T-helper 1 cell treated with Interleukin-12 subunit alpha and Interleukin-12 subunit beta and Interleukin-4 antibody, amounts not matched to agents 30 μg/mL and 1 μg/mL, for 36 hours (primary cell): ENCODE measurements at regions not wholly inside any gene's neighbourhood (a gene's known extent, or its start where the extent isn't known, plus 50 kb on each side); places are given as distances from the start of the nearest gene placed in this dataset.

Experiments used
- H3K27ac Mint-ChIP-seq: one replicate; pipeline ENCODE4 v1.8.0; 2021; ENCODE audit warnings: mild to moderate bottlenecking, mixed read lengths
- H3K27me3 Mint-ChIP-seq: one replicate; pipeline ENCODE4 v1.8.0; 2021; ENCODE audit warnings: low read depth, mixed read lengths
- H3K36me3 Mint-ChIP-seq: one replicate; pipeline ENCODE4 v1.8.0; 2021; ENCODE audit warnings: low read depth, mixed read lengths
- H3K4me1 Mint-ChIP-seq: one replicate; pipeline ENCODE4 v1.8.0; 2021; ENCODE audit warnings: low read depth, mixed read lengths
- H3K4me3 Mint-ChIP-seq: one replicate; pipeline ENCODE4 v1.8.0; 2021; ENCODE audit warnings: mild to moderate bottlenecking, moderate library complexity, mixed read lengths
- H3K9me3 Mint-ChIP-seq: one replicate; pipeline ENCODE4 v1.8.0; 2021; ENCODE audit warnings: mixed read lengths

DNA sequence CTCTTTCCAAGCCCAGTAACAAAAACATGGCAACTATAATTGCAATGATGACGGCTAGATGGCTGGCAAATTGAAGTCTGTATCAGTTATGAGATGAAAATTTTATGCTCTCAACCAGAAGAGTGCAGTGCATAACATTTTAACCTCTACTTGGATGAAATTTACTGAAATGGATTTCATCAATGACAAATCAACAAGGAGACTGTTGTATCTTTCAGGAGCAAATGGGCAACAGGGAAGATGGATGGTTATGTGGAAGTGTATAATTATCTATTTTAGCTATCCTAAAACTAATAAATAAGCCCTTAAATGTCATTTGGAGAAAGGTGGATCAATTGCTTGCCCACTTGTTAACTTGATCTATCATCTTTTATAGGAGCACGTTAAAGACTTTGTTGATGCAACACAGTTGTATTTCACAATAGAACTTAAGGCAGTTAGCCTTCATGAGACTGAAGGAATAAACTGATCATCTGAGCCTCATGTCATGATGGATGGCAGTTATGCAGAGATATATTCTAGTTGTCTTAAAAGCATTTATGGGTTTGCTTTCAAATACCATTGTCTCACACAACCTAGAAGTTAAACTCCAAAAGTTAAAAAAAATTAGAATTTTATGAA lies 315.1 kb upstream of the TBC1D5 start:
- no peaks in the 10 kb centered on the region for H3K36me3 Mint-ChIP-seq
- peaks cover 3% of the 10 kb centered on the region for H3K27me3 Mint-ChIP-seq
- no peak overlapping the region for H3K27ac Mint-ChIP-seq
- no peak overlapping the region for H3K4me3 Mint-ChIP-seq
- peaks cover 6% of the 10 kb centered on the region for H3K9me3 Mint-ChIP-seq
- H3K4me1 Mint-ChIP-seq, result no peaks in the 10 kb centered on the region

DNA sequence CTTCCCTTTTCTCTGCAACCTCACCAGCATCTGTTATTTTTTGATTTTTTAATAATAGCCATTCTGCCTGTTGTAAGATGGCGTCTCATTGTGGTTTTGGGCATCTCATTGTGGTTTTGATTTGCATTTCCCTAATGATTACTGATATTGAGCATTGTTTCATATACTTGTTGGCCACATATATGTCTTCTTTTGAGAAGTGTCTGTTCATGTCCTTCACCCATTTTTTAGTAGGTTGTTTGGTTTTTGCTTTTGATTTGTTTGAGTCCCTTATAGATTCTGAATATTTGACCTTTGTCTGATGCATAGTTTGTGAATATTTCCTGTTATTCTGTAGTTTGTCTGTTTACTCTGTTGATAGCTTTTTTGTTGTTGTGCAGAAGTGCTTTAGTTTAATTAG lies 312.2 kb upstream of the TBC1D5 start:
- Mint-ChIP-seq H3K4me1 (no peaks in the 10 kb centered on the region), H3K4me3 (no peak overlapping the region)

DNA sequence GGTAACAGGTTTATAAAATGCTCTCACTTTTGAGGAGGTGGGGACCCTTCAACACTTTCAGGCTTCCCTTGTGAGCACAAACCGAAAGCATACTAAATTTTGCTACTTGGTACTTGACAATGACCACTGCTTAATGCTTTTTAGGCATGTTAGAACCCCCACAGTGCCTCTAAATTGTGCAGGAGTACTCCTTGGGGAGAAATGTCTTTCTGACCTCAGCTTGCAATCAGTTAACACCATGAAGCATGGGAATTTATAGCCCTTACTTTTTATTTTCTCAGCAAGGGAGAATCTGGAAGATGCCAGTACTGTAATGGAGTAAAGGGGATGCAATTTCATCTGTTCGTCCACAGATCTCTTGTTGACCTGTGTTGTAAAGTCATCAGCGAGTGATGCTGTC lies 308.9 kb upstream of the TBC1D5 start:
- H3K4me3 Mint-ChIP-seq, result no peak overlapping the region
- H3K9me3 Mint-ChIP-seq, result peaks cover 6% of the 10 kb centered on the region
- H3K27me3 Mint-ChIP-seq, result peaks cover 7% of the 10 kb centered on the region
- H3K27ac Mint-ChIP-seq, result no peak overlapping the region
- no peaks in the 10 kb centered on the region for H3K36me3 Mint-ChIP-seq
- no peaks in the 10 kb centered on the region for H3K4me1 Mint-ChIP-seq

More for the DNA sequence above, 312.2 kb upstream of the TBC1D5 start:
- Mint-ChIP-seq H3K27me3 (no peaks in the 10 kb centered on the region), H3K36me3 (no peaks in the 10 kb centered on the region), H3K9me3 (peaks cover 6% of the 10 kb centered on the region), H3K27ac (no peak overlapping the region)

DNA sequence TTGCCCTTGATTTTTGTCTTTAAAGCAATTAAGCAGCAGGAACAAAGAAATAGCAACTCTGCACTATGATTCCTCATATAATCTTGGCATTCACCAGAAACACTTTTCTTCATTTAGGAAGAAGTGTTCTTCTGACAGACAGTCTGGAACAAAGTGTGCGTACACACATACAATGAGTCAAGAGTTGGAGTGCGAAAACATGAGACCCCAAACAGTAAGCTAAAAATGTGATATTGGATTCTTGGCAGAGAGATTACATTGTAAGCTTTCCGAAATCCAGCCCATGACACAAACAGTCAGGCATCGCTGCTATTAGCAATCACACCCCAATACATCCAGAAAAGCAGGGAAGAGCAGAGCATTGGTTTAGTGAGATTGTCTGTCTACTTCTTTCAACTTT lies 306.7 kb upstream of the TBC1D5 start:
- Mint-ChIP-seq H3K4me1 (no peaks in the 10 kb centered on the region), H3K27me3 (peaks cover 7% of the 10 kb centered on the region), H3K27ac (no peak overlapping the region), H3K36me3 (no peaks in the 10 kb centered on the region), H3K9me3 (no peaks in the 10 kb centered on the region), H3K4me3 (no peak overlapping the region)

DNA sequence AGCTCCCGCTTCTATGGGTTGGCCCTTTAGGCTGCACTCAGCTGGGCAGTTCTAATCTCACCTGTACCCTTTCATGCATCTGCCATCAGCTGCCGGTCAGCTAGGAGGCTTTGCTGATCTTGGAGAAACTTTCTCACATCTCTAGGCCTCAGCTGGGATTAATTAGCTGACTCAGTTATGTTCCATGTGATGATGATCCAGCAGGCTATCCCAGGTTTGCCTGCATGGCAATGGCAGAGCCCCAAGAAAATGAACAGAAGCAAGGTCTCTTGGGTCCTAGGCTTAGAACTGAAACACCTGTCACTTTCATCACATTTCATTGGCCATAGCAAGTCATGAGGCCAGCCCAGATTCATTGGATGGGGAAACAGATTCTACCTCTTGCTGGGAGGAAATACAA lies 304.6 kb upstream of the TBC1D5 start:
- H3K27ac Mint-ChIP-seq, result no peak overlapping the region
- H3K4me3 Mint-ChIP-seq, result no peak overlapping the region
- no peaks in the 10 kb centered on the region for H3K4me1 Mint-ChIP-seq
- no peaks in the 10 kb centered on the region for H3K9me3 Mint-ChIP-seq
- peaks cover 13% of the 10 kb centered on the region for H3K27me3 Mint-ChIP-seq
- H3K36me3 Mint-ChIP-seq, result no peaks in the 10 kb centered on the region

DNA sequence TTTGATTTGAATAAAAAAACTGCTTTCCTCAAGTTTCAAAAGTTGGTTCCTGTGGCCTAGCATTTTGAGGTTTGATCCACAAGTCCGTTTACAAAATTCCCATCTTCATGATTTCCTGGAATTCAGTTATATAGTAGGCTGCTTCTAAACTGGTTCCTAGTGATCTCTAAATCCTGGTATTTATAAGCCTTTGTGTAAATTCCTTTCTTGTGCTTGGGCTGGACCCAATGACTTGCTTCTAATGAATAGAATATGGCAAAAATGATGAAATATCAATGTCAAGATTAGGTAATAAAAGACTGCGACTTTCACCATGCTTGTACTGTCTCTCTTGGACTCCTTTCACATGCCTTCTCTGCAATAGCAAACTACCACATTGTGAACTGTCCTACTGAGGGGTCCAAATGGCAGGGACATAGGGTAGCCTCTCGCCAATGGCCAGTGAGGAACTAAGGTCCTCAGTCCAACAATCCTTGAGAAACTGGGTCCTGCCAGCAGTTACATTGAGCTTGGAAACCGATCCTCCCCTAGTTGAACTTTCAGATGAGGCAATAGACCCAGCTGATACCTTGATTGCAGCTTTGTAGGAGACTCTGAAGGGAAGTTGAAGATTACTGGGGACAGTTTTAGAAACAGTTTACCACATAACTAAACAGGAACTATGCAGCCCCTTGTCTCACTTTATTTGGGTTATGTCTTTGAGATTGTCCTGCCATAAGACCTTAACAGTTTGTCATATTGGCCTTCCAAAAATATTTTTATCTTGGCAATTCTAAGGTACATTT lies 303.9 kb upstream of the TBC1D5 start:
- Mint-ChIP-seq H3K9me3 (no peaks in the 10 kb centered on the region), H3K4me1 (no peaks in the 10 kb centered on the region), H3K36me3 (no peaks in the 10 kb centered on the region), H3K27me3 (peaks cover 13% of the 10 kb centered on the region), H3K4me3 (no peak overlapping the region), H3K27ac (no peak overlapping the region)

DNA sequence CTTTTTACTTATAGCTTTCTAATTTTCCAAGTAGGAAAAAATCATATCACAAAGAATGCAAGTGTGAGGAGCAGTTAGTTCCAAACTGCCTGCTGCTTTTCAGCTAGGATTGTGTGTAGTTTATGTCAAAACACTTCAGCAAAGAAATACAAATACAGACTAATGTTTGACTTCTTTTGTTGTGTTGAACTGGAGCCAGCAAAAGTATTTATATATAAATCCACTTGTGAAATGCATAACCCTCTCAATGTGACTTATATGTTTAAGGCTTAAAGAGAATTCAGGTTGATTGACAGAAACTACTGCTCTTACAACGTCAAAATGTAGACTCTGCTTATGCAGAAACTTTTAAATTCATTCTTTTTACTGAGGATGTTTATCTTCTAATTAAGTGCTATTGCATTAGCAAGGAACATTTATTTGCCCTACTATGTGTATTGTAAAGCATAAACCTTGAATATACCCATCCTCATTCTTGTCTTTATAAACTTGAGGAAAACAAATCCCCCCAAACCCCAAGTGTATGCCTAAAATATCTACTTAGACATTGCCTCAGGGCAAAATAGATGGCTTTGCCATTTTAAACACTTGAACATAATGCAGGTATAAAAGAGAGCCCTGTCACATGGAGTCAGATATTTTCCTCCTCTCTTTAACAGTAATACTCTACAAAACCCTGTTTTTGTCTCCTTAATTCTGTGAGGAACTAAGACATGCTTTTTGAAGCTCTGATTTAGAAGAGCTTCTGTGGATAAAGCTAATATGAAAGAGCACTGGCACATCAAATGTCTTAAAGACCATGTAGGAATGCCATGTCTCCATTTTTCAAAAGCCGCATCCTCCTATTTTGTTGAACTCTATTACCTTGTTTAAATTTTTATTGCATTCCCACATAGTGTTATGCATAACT lies 302.8 kb upstream of the TBC1D5 start:
- H3K27ac Mint-ChIP-seq, result no peak overlapping the region
- no peaks in the 10 kb centered on the region for H3K36me3 Mint-ChIP-seq
- no peaks in the 10 kb centered on the region for H3K9me3 Mint-ChIP-seq
- H3K4me3 Mint-ChIP-seq, result no peak overlapping the region
- H3K27me3 Mint-ChIP-seq, result peaks cover 13% of the 10 kb centered on the region
- H3K4me1 Mint-ChIP-seq, result no peaks in the 10 kb centered on the region

DNA sequence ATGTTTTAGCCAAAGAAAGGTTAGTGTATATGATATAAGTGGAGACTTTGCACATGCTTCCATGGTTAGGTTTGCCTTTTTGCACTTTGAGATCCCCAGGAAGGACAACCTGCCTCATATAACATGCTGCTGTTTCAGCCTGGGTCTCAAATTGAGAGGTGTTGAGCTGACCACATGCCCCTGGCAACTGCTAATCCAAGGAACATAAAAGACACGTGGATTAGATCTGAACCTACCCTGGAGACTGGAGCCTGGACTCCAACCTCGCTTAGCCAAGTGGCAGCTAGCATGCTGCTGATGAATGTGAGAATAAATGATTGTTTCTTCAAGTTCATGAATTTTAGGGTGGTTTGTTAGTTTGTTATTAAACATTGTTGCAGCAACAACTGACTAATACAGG lies 301.8 kb upstream of the TBC1D5 start:
- H3K36me3 Mint-ChIP-seq, result no peaks in the 10 kb centered on the region
- H3K27ac Mint-ChIP-seq, result no peak overlapping the region
- H3K9me3 Mint-ChIP-seq, result no peaks in the 10 kb centered on the region
- H3K4me3 Mint-ChIP-seq, result no peak overlapping the region
- H3K27me3 Mint-ChIP-seq, result peaks cover 11% of the 10 kb centered on the region
- H3K4me1 Mint-ChIP-seq, result no peaks in the 10 kb centered on the region

DNA sequence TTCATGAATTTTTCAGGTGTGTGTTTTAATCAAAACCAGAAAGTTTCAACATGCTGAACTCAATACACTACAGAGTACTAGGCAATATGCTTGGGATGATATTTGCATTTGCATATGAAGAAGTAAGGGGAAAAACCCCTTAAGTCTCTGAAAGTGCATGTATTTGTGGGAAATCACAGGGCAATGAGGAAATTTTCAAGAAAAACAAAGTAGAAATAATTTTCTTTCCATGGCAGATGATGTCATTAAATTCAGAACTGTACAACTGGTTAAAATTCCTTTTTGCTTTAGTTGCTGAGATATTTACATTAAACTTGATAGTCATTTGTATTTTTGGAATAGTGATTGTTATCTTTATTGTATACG lies 294.0 kb upstream of the TBC1D5 start:
- H3K27me3 Mint-ChIP-seq, result no peaks in the 10 kb centered on the region
- no peaks in the 10 kb centered on the region for H3K4me1 Mint-ChIP-seq
- no peak overlapping the region for H3K4me3 Mint-ChIP-seq

DNA sequence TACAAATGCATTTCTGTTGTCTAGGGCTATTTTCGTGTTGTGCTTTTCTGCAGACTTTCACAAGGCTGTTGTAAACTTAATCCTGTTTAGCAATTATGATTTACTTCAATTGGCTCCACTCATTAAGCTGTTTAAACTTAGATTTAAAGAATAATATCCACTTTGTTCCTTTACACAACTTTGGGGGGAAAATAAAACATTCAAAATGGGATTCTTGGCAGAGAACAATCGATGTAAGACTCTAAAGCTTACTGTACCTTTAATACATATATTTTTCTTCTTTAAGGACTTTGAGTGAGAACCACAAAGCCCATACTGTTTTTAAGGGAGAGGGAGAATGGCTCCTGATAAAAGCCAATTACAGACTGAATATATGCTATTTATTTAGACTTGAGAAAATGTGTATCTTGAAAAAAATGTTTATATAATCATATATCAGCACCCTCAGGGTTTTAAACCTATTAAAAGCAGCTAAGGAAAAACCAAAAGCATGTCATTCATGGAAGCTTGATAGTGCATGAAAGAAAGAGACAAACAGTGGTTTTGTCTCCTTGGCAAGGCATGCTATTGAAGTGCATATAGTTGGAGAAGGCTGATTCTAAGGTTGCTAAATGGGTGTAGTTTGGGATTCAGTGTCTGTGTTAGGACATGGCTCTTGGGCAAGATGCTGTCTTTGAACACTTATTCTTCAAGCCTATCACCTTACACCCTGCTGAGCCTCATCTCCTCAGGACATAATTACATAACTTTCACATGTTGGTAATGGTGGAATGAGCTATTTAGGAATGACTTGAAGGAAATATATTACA lies 293.4 kb upstream of the TBC1D5 start:
- no peaks in the 10 kb centered on the region for H3K36me3 Mint-ChIP-seq
- no peak overlapping the region for H3K4me3 Mint-ChIP-seq
- no peak overlapping the region for H3K27ac Mint-ChIP-seq
- no peaks in the 10 kb centered on the region for H3K27me3 Mint-ChIP-seq
- no peaks in the 10 kb centered on the region for H3K4me1 Mint-ChIP-seq
- no peaks in the 10 kb centered on the region for H3K9me3 Mint-ChIP-seq

More for the DNA sequence above, 294.0 kb upstream of the TBC1D5 start:
- Mint-ChIP-seq H3K27ac (no peak overlapping the region), H3K9me3 (no peaks in the 10 kb centered on the region), H3K36me3 (no peaks in the 10 kb centered on the region)

DNA sequence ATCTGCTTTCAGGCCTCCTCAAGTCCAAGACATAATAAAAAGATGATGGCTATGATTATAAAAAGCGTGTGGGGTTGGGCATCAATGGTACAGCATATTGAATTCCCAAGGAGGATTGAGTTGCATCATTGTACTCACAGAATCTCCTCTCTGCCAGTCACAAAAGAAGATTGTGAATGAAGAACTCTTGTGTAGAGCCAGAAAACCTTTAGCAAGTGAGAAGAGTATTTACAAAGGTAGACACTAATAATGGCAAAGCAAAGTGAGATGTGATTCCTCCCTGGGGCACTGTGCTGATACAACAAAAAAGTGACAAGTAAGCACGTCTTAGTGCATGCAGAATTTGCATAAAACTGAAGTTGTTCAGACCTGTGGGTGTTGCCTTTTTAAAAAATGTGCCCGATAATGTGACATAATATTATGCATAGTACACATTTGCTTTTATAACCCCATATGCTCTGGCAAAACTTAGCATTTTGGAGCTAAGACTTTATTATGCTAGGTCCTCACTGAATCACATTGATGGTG lies 291.2 kb upstream of the TBC1D5 start:
- Mint-ChIP-seq H3K4me1 (no peaks in the 10 kb centered on the region), H3K9me3 (no peaks in the 10 kb centered on the region), H3K27me3 (no peaks in the 10 kb centered on the region)

DNA sequence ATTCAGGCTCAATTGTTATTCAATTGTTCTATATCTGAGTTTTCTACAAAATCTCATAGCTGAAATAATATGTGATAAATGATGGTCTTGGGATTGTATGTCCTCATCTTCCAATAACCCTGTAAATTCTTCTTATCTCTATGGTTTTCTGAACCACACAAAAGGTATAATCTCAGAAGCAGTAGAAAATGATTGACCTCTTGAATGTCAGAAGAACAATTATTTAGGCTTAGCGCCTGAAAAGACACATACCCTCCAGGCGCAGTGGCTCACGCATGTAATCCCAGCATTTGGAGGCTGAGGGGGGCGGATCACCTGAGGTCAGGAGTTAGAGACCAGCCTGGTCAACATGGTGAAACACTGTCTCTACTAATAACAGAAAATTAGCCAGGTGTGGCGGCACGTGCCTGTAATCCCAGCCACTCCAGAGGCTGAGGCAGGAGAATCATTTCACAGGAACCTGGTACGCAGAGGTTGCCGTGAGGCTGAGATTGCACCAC lies 288.0 kb upstream of the TBC1D5 start:
- no peaks in the 10 kb centered on the region for H3K27me3 Mint-ChIP-seq
- H3K4me3 Mint-ChIP-seq, result no peak overlapping the region
- H3K36me3 Mint-ChIP-seq, result no peaks in the 10 kb centered on the region
- no peak overlapping the region for H3K27ac Mint-ChIP-seq
- H3K4me1 Mint-ChIP-seq, result no peaks in the 10 kb centered on the region
- H3K9me3 Mint-ChIP-seq, result no peaks in the 10 kb centered on the region

More for the DNA sequence above, 291.2 kb upstream of the TBC1D5 start:
- Mint-ChIP-seq H3K36me3 (no peaks in the 10 kb centered on the region), H3K4me3 (no peak overlapping the region), H3K27ac (no peak overlapping the region)

DNA sequence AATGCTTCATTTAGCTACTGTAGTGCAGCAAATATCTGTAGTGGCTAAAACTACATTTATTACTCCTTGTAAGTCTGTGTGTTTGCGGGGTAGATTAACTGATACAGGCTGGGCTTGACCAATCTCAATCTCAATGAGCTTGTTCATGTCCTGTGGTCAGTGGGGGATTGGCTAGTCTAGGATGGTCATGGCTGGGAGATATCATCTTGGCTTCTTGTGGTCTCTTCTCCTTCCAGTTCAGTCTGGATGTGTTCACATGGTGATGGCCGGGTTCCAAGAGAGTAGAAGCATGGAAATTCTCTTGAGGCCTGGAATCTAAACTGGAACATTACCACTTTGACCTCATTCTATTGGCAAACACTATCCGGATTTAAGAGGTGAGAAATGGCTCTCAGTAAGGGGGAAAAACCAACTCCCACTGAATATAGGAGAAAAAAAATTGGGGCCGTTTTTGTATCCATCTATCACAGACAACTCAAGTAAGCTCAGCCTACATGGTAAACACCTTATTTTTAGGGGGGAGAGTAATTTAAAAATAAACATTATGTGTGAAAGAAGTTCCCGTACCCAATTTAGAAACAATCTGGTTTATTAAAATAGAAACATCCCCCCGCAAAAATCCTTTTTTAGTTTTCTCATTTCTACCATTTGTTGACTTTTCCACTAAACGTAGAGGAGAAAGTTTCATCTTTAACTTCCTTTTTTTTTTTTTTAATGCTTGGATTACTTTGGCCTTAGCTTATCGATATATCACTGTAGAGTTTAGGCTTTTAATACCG lies 284.9 kb upstream of the TBC1D5 start:
- H3K27ac Mint-ChIP-seq, result no peak overlapping the region
- no peaks in the 10 kb centered on the region for H3K36me3 Mint-ChIP-seq
- no peaks in the 10 kb centered on the region for H3K9me3 Mint-ChIP-seq
- peaks cover 4% of the 10 kb centered on the region for H3K27me3 Mint-ChIP-seq
- no peaks in the 10 kb centered on the region for H3K4me1 Mint-ChIP-seq
- H3K4me3 Mint-ChIP-seq, result no peak overlapping the region
